ENCODE measurements at regions not wholly inside any gene's neighbourhood (a gene's known extent, or its start where the extent isn't known, plus 50 kb on each side); places are given as distances from the start of the nearest gene placed in this dataset.

GRCh38 chr5:175329976-175330375 lies 114.0 kb downstream of the DRD1 start:
- H3K4me3 ChIP-seq (ENCODE audit: low read depth, low read length) = no peak overlapping the region
- TF ChIP-seq CTCF (IDR thresholded peaks at IDR 0.05; ENCODE audit: low read depth, low read length) = no peak
- H3K27ac ChIP-seq = no peak overlapping the region

GRCh38 chr5:175328687-175329086 lies 115.3 kb downstream of the DRD1 start:
- no peaks in the 10 kb centered on the region for H3K36me3 ChIP-seq
- DNase-seq = no peak
- H3K27me3 ChIP-seq (ENCODE audit: insufficient read depth, low read depth, severe bottlenecking) = peaks cover 82% of the 10 kb centered on the region
- TF ChIP-seq CTCF (IDR thresholded peaks at IDR 0.05; ENCODE audit: low read depth, low read length) = no peak
- H3K9me3 ChIP-seq (ENCODE audit: severe bottlenecking) = no peaks in the 10 kb centered on the region
- H3K27ac ChIP-seq = no peak overlapping the region
- no peak overlapping the region for H3K4me3 ChIP-seq (ENCODE audit: low read depth, low read length)

More at GRCh38 chr5:175329976-175330375, 114.0 kb downstream of the DRD1 start:
- H3K36me3 ChIP-seq = no peaks in the 10 kb centered on the region
- peaks cover 84% of the 10 kb centered on the region for H3K27me3 ChIP-seq (ENCODE audit: insufficient read depth, low read depth, severe bottlenecking)
- H3K9me3 ChIP-seq (ENCODE audit: severe bottlenecking) = no peaks in the 10 kb centered on the region
- DNase-seq = no peak

- no peak overlapping the region for H3K27ac ChIP-seq
- peaks cover 83% of the 10 kb centered on the region for H3K27me3 ChIP-seq (ENCODE audit: insufficient read depth, low read depth, severe bottlenecking)
- no peak overlapping the region for H3K4me3 ChIP-seq (ENCODE audit: low read depth, low read length)
- no peaks in the 10 kb centered on the region for H3K36me3 ChIP-seq
- H3K9me3 ChIP-seq (ENCODE audit: severe bottlenecking) = no peaks in the 10 kb centered on the region
- TF ChIP-seq CTCF (IDR thresholded peaks at IDR 0.05; ENCODE audit: low read depth, low read length) = no peak
- DNase-seq = no peak
Measured at GRCh38 chr5:175328176-175328575, 115.8 kb downstream of the DRD1 start.

GRCh38 chr5:175325681-175326080 lies 118.3 kb downstream of the DRD1 start:
- Histone ChIP-seq H3K4me3 (ENCODE audit: low read depth, low read length) (no peak overlapping the region), H3K27me3 (ENCODE audit: insufficient read depth, low read depth, severe bottlenecking) (peaks cover 91% of the 10 kb centered on the region), H3K9me3 (ENCODE audit: severe bottlenecking) (no peaks in the 10 kb centered on the region), H3K36me3 (no peaks in the 10 kb centered on the region), H3K27ac (no peak overlapping the region)
- TF ChIP-seq CTCF (IDR thresholded peaks at IDR 0.05; ENCODE audit: low read depth, low read length) = no peak
- no peak for DNase-seq

- H3K27me3 ChIP-seq (ENCODE audit: insufficient read depth, low read depth, severe bottlenecking) = peaks cover 86% of the 10 kb centered on the region
- no peak overlapping the region for H3K4me3 ChIP-seq (ENCODE audit: low read depth, low read length)
- DNase-seq = no peak
- H3K36me3 ChIP-seq = no peaks in the 10 kb centered on the region
- H3K9me3 ChIP-seq (ENCODE audit: severe bottlenecking) = no peaks in the 10 kb centered on the region
- TF ChIP-seq CTCF (IDR thresholded peaks at IDR 0.05; ENCODE audit: low read depth, low read length) = no peak
- H3K27ac ChIP-seq = no peak overlapping the region
Measured at GRCh38 chr5:175321927-175322532, 122.0 kb downstream of the DRD1 start.

GRCh38 chr5:175319199-175319598 lies 124.8 kb downstream of the DRD1 start:
- Histone ChIP-seq H3K27me3 (ENCODE audit: insufficient read depth, low read depth, severe bottlenecking) (peaks cover 84% of the 10 kb centered on the region), H3K4me3 (ENCODE audit: low read depth, low read length) (no peak overlapping the region), H3K27ac (no peak overlapping the region), H3K36me3 (no peaks in the 10 kb centered on the region), H3K9me3 (ENCODE audit: severe bottlenecking) (no peaks in the 10 kb centered on the region)
- TF ChIP-seq CTCF (IDR thresholded peaks at IDR 0.05; ENCODE audit: low read depth, low read length) = no peak
- DNase-seq = no peak
